Adipocyte (in vitro differentiated cells): ENCODE measurements at regions not wholly inside any gene's neighbourhood (a gene's known extent, or its start where the extent isn't known, plus 50 kb on each side); places are given as distances from the start of the nearest gene placed in this dataset.
"Not testable (repeated sequence)": the region's sequence is repeated elsewhere in the genome, so short reads cannot be mapped to it uniquely, and the experiment has no call there.

Source experiments
- DNase-seq: peaks from one replicate; pipeline ENCODE4 v3.0.0-alpha.2; 2015; ENCODE audit warnings: low read depth
- H3K27me3 ChIP-seq: replicated peaks from 2 replicates; pipeline ENCODE4 v1.7.0; 2013; ENCODE audit warnings: mild to moderate bottlenecking, low read length, moderate library complexity; ENCODE audit not compliant: control insufficient read depth, insufficient read depth
- H3K36me3 ChIP-seq: 2 replicates; pipeline ENCODE4 v1.7.0; 2013; ENCODE audit warnings: low read length, mild to moderate bottlenecking, moderate library complexity; ENCODE audit not compliant: control insufficient read depth, insufficient read depth, severe bottlenecking
- H3K4me1 ChIP-seq: 2 replicates; pipeline ENCODE4 v1.7.0; 2013; ENCODE audit warnings: mild to moderate bottlenecking, low read length, moderate library complexity; ENCODE audit not compliant: control insufficient read depth, insufficient read depth
- H3K4me3 ChIP-seq: 2 replicates; pipeline ENCODE4 v1.7.0; 2013; ENCODE audit warnings: mild to moderate bottlenecking, low read length, moderate library complexity
- H3K9ac ChIP-seq: 2 replicates; pipeline ENCODE4 v1.7.0; 2013; ENCODE audit warnings: mild to moderate bottlenecking, low read length, moderate library complexity
- H3K9me3 ChIP-seq: 2 replicates; pipeline ENCODE4 v1.7.0; 2013; ENCODE audit warnings: mild to moderate bottlenecking, low read length, moderate library complexity; ENCODE audit not compliant: control insufficient read depth

- not testable (repeated sequence) for H3K27me3 ChIP-seq, H3K9ac ChIP-seq, H3K9me3 ChIP-seq, H3K4me3 ChIP-seq, H3K36me3 ChIP-seq, H3K4me1 ChIP-seq, DNase-seq
Measured at GRCh38 chrX:125255759-125256158, 63.9 kb upstream of the TEX13C start.

- Histone ChIP-seq H3K4me3 (no peak overlapping the region), H3K36me3 (no peaks in the 10 kb centered on the region), H3K27me3 (no peaks in the 10 kb centered on the region), H3K4me1 (no peaks in the 10 kb centered on the region), H3K9me3 (peaks cover 15% of the 10 kb centered on the region), H3K9ac (no peak overlapping the region)
- no peak for DNase-seq
Measured at GRCh38 chrX:125262836-125263235, 56.8 kb upstream of the TEX13C start.

GRCh38 chrX:125266153-125266660, 53.5 kb upstream of the TEX13C start:
- H3K4me3 ChIP-seq, result no peak overlapping the region
- no peak overlapping the region for H3K9ac ChIP-seq
- no peaks in the 10 kb centered on the region for H3K36me3 ChIP-seq
- no peak for DNase-seq
- no peaks in the 10 kb centered on the region for H3K4me1 ChIP-seq
- peaks cover 15% of the 10 kb centered on the region for H3K9me3 ChIP-seq
- no peaks in the 10 kb centered on the region for H3K27me3 ChIP-seq
